Neural cell (in vitro differentiated cells): ENCODE measurements at regions not wholly inside any gene's neighbourhood (a gene's known extent, or its start where the extent isn't known, plus 50 kb on each side); places are given as distances from the start of the nearest gene placed in this dataset.

Experiments
- H2AFZ ChIP-seq: fragments of 200-600, 300-800 bp; sonication (generic), shearing (Covaris generic); 2 replicates; pipeline ENCODE4 v1.6.0; 2014; ENCODE audit warnings: low read depth, mild to moderate bottlenecking, antibody characterized with exemption, low read length, moderate library complexity
- H3F3A ChIP-seq: fragments of 200-600 bp; shearing (Covaris generic); 2 replicates; pipeline ENCODE4 v1.6.1; 2016; ENCODE audit warnings: mild to moderate bottlenecking, moderate library complexity, mixed read lengths, antibody characterized with exemption, low read length; ENCODE audit not compliant: insufficient read depth, poor library complexity, severe bottlenecking
- H3K27ac ChIP-seq: fragments of 200-600, 300-800 bp; sonication (generic), shearing (Covaris generic); 2 replicates; pipeline ENCODE4 v1.5.1; 2014; ENCODE audit warnings: mild to moderate bottlenecking, low read length, moderate library complexity
- H3K27me3 ChIP-seq: fragments of 300-800, 200-600 bp; sonication (generic), shearing (Covaris generic); 2 replicates; pipeline ENCODE4 v1.6.0; 2014; ENCODE audit warnings: mild to moderate bottlenecking, low read depth, low read length, moderate library complexity; ENCODE audit not compliant: insufficient read depth
- H3K36me3 ChIP-seq: fragments of 300-800, 200-600 bp; sonication (generic), shearing (Covaris generic); 2 replicates; pipeline ENCODE4 v1.5.1; 2014; ENCODE audit warnings: mild to moderate bottlenecking, antibody characterized with exemption, low read length, moderate library complexity; ENCODE audit not compliant: insufficient read depth
- H3K4me2 ChIP-seq: fragments of 300-800, 200-600 bp; sonication (generic), shearing (Covaris generic); 2 replicates; pipeline ENCODE4 v1.6.0; 2014; ENCODE audit warnings: mild to moderate bottlenecking, low read length
- H3K4me3 ChIP-seq: fragments of 300-800, 200-600 bp; sonication (generic), shearing (Covaris generic); 2 replicates; pipeline ENCODE4 v1.5.1; 2014; ENCODE audit warnings: mild to moderate bottlenecking, low read length, moderate library complexity
- H3K79me2 ChIP-seq: fragments of 200-600 bp; shearing (Covaris generic); replicated peaks from 2 replicates; pipeline ENCODE4 v1.6.0; 2014; ENCODE audit warnings: mild to moderate bottlenecking, low read length, moderate library complexity; ENCODE audit not compliant: insufficient read depth
- H3K9ac ChIP-seq: fragments of 300-800, 200-600 bp; sonication (generic), shearing (Covaris generic); 2 replicates; pipeline ENCODE4 v1.6.1; 2016; ENCODE audit warnings: mild to moderate bottlenecking, low read length, mixed read lengths
- H3K9me2 ChIP-seq: fragments of 200-600 bp; shearing (Covaris generic); 2 replicates; pipeline ENCODE4 v1.6.1; 2016; ENCODE audit warnings: mild to moderate bottlenecking, low read length, mixed read lengths; ENCODE audit not compliant: insufficient read depth
- H3K9me3 ChIP-seq: fragments of 200-600, 300-800 bp; sonication (generic), shearing (Covaris generic); 2 replicates; pipeline ENCODE4 v1.6.1; 2016; ENCODE audit warnings: mild to moderate bottlenecking, mixed run types, low read length, moderate library complexity, mixed read lengths
- H4K20me1 ChIP-seq: fragments of 200-600 bp; shearing (Covaris generic); 2 replicates; pipeline ENCODE4 v1.6.1; 2016; ENCODE audit warnings: mild to moderate bottlenecking, mixed run types; ENCODE audit not compliant: insufficient read depth
- EP300 ChIP-seq: fragments of 450-650 bp; conservative IDR thresholded peaks from 2 replicates; pipeline ENCODE4 v1.6.1; 2014; ENCODE audit warnings: antibody characterized with exemption, mild to moderate bottlenecking, moderate library complexity; ENCODE audit not compliant: poor library complexity, severe bottlenecking
- EZH2 ChIP-seq: fragments of 200-600, 300-800 bp; shearing (Covaris generic), sonication (generic); IDR thresholded peaks from 2 replicates; pipeline ENCODE4 v1.6.1; 2014; ENCODE audit warnings: antibody characterized with exemption, low read length, borderline replicate concordance, mild to moderate bottlenecking; ENCODE audit not compliant: insufficient read depth, poor library complexity, severe bottlenecking
- MXI1 ChIP-seq: fragments of 450-650 bp; conservative IDR thresholded peaks from 2 replicates; pipeline ENCODE4 v1.6.1; 2014; ENCODE audit warnings: antibody characterized with exemption, mild to moderate bottlenecking; ENCODE audit not compliant: poor library complexity, severe bottlenecking
- POLR2AphosphoS5 ChIP-seq: IDR thresholded peaks from 2 replicates; pipeline ENCODE4 v1.6.1; 2012
- RAD21 ChIP-seq: fragments of 450-650 bp; conservative IDR thresholded peaks from 2 replicates; pipeline ENCODE4 v1.6.1; 2014; ENCODE audit warnings: antibody characterized with exemption, mild to moderate bottlenecking, moderate library complexity
- SMC3 ChIP-seq: fragments of 450-650 bp; conservative IDR thresholded peaks from 2 replicates; pipeline ENCODE4 v1.6.1; 2014; ENCODE audit warnings: antibody characterized with exemption, mild to moderate bottlenecking, moderate library complexity; ENCODE audit not compliant: poor library complexity
- TAF1 ChIP-seq: IDR thresholded peaks from 2 replicates; pipeline ENCODE4 v1.6.1; 2012; ENCODE audit warnings: low read depth
- TF ChIP-seq, protein P1 (sequence below): fragments of 450-650 bp; IDR thresholded peaks from 2 replicates; pipeline ENCODE4 v1.5.1; 2014; ENCODE audit warnings: antibody characterized with exemption, mild to moderate bottlenecking, moderate library complexity; ENCODE audit not compliant: poor library complexity, severe bottlenecking
- TF ChIP-seq, protein P2 (sequence below): IDR thresholded peaks from 2 replicates; pipeline ENCODE4 v1.6.1; 2012; ENCODE audit warnings: borderline replicate concordance

DNA sequence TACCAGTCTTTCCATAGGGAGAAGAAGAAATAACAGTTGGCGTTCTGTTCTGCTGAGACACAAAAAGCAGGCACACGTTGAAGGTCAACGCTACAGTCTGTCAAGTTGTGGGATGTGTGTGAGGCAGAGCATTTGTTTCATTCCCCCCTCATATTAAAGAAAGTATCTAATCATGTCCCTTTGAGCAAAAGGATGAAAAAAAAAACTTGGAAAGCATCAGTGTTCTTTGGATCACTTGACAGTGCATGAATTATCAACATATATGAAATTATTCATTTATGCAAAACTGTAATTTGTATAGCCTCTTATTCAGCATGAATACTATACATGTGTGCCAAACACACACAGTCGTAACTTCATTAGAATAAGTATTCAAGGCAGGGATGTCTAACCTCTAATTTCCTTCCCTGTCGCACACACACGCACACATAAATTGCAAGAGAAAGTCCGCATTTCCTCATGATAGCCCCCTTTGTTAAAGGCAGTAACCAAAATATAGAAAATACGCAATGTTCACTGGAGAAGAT is 228.6 kb downstream of the RND3 start:
- Histone ChIP-seq H3K27me3 (no peaks in the 10 kb centered on the region), H3K27ac (no peak overlapping the region), H3K9me2 (no peaks in the 10 kb centered on the region), H3K4me3 (no peak overlapping the region), H3K9me3 (no peaks in the 10 kb centered on the region), H3F3A (no peaks in the 10 kb centered on the region), H3K36me3 (no peaks in the 10 kb centered on the region), H3K79me2 (no peaks in the 10 kb centered on the region), H3K4me2 (no peak overlapping the region), H4K20me1 (no peaks in the 10 kb centered on the region), H2AFZ (no peak overlapping the region), H3K9ac (no peak overlapping the region)
- TF ChIP-seq, protein P1, sequence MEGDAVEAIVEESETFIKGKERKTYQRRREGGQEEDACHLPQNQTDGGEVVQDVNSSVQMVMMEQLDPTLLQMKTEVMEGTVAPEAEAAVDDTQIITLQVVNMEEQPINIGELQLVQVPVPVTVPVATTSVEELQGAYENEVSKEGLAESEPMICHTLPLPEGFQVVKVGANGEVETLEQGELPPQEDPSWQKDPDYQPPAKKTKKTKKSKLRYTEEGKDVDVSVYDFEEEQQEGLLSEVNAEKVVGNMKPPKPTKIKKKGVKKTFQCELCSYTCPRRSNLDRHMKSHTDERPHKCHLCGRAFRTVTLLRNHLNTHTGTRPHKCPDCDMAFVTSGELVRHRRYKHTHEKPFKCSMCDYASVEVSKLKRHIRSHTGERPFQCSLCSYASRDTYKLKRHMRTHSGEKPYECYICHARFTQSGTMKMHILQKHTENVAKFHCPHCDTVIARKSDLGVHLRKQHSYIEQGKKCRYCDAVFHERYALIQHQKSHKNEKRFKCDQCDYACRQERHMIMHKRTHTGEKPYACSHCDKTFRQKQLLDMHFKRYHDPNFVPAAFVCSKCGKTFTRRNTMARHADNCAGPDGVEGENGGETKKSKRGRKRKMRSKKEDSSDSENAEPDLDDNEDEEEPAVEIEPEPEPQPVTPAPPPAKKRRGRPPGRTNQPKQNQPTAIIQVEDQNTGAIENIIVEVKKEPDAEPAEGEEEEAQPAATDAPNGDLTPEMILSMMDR, result no peak
- TF ChIP-seq SMC3 (no peak), TAF1 (no peak)

DNA sequence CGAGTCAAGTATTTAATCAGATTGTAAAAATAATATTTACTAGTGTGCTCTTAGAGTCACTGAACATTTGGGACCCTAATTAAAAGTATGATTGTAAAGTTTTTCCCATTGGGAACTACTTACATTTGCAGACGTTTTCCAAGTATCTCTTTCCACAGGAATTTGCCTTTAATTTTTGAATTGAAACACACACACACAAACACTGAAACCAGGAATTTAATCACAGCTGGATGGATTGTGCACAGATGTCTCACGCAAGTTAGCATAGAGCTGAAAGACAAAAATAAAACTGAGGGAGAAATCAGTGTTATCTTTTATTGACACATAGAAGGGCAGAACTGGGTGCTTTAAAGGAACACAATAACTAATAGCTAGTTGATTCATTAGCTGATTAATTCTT is 230.7 kb downstream of the RND3 start:
- Histone ChIP-seq H3K9ac (no peak overlapping the region), H3K36me3 (no peaks in the 10 kb centered on the region), H3K4me2 (no peak overlapping the region), H3K27me3 (no peaks in the 10 kb centered on the region), H2AFZ (no peak overlapping the region), H3K27ac (no peak overlapping the region), H4K20me1 (no peaks in the 10 kb centered on the region), H3F3A (no peaks in the 10 kb centered on the region), H3K79me2 (no peaks in the 10 kb centered on the region), H3K9me2 (no peaks in the 10 kb centered on the region), H3K9me3 (no peaks in the 10 kb centered on the region), H3K4me3 (no peak overlapping the region)
- TF ChIP-seq EP300 (no peak), RAD21 (no peak), POLR2AphosphoS5 (no peak), EZH2 (no peak), MXI1 (no peak), TAF1 (no peak)
- TF ChIP-seq, protein P2, sequence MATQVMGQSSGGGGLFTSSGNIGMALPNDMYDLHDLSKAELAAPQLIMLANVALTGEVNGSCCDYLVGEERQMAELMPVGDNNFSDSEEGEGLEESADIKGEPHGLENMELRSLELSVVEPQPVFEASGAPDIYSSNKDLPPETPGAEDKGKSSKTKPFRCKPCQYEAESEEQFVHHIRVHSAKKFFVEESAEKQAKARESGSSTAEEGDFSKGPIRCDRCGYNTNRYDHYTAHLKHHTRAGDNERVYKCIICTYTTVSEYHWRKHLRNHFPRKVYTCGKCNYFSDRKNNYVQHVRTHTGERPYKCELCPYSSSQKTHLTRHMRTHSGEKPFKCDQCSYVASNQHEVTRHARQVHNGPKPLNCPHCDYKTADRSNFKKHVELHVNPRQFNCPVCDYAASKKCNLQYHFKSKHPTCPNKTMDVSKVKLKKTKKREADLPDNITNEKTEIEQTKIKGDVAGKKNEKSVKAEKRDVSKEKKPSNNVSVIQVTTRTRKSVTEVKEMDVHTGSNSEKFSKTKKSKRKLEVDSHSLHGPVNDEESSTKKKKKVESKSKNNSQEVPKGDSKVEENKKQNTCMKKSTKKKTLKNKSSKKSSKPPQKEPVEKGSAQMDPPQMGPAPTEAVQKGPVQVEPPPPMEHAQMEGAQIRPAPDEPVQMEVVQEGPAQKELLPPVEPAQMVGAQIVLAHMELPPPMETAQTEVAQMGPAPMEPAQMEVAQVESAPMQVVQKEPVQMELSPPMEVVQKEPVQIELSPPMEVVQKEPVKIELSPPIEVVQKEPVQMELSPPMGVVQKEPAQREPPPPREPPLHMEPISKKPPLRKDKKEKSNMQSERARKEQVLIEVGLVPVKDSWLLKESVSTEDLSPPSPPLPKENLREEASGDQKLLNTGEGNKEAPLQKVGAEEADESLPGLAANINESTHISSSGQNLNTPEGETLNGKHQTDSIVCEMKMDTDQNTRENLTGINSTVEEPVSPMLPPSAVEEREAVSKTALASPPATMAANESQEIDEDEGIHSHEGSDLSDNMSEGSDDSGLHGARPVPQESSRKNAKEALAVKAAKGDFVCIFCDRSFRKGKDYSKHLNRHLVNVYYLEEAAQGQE, result no peak
- TF ChIP-seq, protein P1, result no peak
